Loucy (cell line): ENCODE measurements at regions not wholly inside any gene's neighbourhood (a gene's known extent, or its start where the extent isn't known, plus 50 kb on each side); places are given as distances from the start of the nearest gene placed in this dataset.

Source experiments
- CTCF ChIP-seq: fragments of 200-600 bp; sonication (generic); conservative IDR thresholded peaks from 2 replicates; pipeline ENCODE4 v1.5.1; 2014; ENCODE audit warnings: mild to moderate bottlenecking, antibody characterized with exemption, low read length
- EZH2phosphoT487 ChIP-seq: fragments of 200-600 bp; IDR thresholded peaks from 2 replicates; pipeline ENCODE4 v1.6.1; 2018; ENCODE audit warnings: antibody characterized with exemption, mild to moderate bottlenecking, moderate library complexity, borderline replicate concordance

- TF ChIP-seq EZH2phosphoT487: no peak
- TF ChIP-seq CTCF: no peak
These were observed 130.0 kb downstream of the FHIP1A start for GRCh38 chr4:151538963-151539362.
